GM12864 (cell line): ENCODE measurements at regions not wholly inside any gene's neighbourhood (a gene's known extent, or its start where the extent isn't known, plus 50 kb on each side); places are given as distances from the start of the nearest gene placed in this dataset.

Experiments used
- DNase-seq: peaks from one replicate; pipeline ENCODE4 v3.0.0-alpha.2; 2011; ENCODE audit warnings: low read depth
- H3K4me3 ChIP-seq: 2 replicates; pipeline ENCODE4 v1.5.1; 2011; ENCODE audit warnings: mild to moderate bottlenecking, low read depth, low read length, control low read depth
- CTCF ChIP-seq: IDR thresholded peaks from 2 replicates; pipeline ENCODE4 v1.5.1; 2011; ENCODE audit warnings: low read depth, mild to moderate bottlenecking, moderate library complexity, low read length, control low read depth, inconsistent platforms; ENCODE audit errors: missing control alignments

- no peak for TF ChIP-seq CTCF
- no peak overlapping the region for H3K4me3 ChIP-seq
- no peak for DNase-seq
These were observed 407.8 kb downstream of the LIG4 start for GRCh38 chr13:107807306-107808073.

- no peak for TF ChIP-seq CTCF
- H3K4me3 ChIP-seq, result no peak overlapping the region
- no peak for DNase-seq
These were observed 408.6 kb downstream of the LIG4 start for GRCh38 chr13:107806726-107807125.

- H3K4me3 ChIP-seq, result no peak overlapping the region
- no peak for DNase-seq
- no peak for TF ChIP-seq CTCF
These were observed 411.4 kb downstream of the LIG4 start for GRCh38 chr13:107803822-107804495.

GRCh38 chr13:107801621-107802020 is 413.7 kb downstream of the LIG4 start:
- no peak for DNase-seq
- no peak overlapping the region for H3K4me3 ChIP-seq
- TF ChIP-seq CTCF, result no peak

GRCh38 chr13:107799001-107799400 is 416.3 kb downstream of the LIG4 start:
- TF ChIP-seq CTCF, result no peak
- DNase-seq, result no peak
- H3K4me3 ChIP-seq, result no peak overlapping the region

- no peak overlapping the region for H3K4me3 ChIP-seq
- no peak for DNase-seq
- no peak for TF ChIP-seq CTCF
These were observed 424.9 kb downstream of the LIG4 start for GRCh38 chr13:107790397-107790796.
